Mammary epithelial cell (primary cell): ENCODE measurements at regions not wholly inside any gene's neighbourhood (a gene's known extent, or its start where the extent isn't known, plus 50 kb on each side); places are given as distances from the start of the nearest gene placed in this dataset.

Experiments used
- EZH2 ChIP-seq: IDR thresholded peaks from 2 replicates; pipeline ENCODE4 v1.6.1; 2012; ENCODE audit warnings: low read length, inconsistent platforms, borderline replicate concordance
- TF ChIP-seq, protein P1 (sequence below), 2 donors: IDR thresholded peaks in 1 of 2; conservative IDR thresholded peaks in 1 of 2; 2 replicates each; pipeline ENCODE4 v1.5.1; 2011 to 2012; ENCODE audit warnings: inconsistent platforms in 2 of 2, low read length in 2 of 2, mild to moderate bottlenecking in 2 of 2, control low read depth in 1 of 2, low read depth in 1 of 2; ENCODE audit not compliant: insufficient read depth in 1 of 2; ENCODE audit errors: extremely low read depth in 1 of 2

DNA sequence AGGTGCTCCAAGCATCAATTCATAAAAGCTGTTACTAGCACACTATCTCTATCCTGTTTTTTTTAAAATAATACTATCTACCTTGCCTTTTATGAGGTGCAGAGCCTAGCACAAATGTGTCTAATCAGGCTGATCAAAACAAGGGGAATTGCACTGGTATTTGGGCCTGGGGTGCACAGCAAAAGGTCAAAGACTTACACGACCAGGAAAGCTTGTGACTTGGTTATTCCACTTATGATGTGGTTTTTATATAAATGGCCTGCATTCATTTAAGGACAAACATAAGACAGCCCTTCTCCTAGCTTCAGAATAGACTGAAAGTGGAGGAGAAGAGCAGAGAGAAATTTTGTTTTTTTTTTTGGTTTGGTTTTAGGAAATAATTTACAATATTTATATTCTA, 98.4 kb upstream of the SGIP1 start:
- TF ChIP-seq, protein P1, sequence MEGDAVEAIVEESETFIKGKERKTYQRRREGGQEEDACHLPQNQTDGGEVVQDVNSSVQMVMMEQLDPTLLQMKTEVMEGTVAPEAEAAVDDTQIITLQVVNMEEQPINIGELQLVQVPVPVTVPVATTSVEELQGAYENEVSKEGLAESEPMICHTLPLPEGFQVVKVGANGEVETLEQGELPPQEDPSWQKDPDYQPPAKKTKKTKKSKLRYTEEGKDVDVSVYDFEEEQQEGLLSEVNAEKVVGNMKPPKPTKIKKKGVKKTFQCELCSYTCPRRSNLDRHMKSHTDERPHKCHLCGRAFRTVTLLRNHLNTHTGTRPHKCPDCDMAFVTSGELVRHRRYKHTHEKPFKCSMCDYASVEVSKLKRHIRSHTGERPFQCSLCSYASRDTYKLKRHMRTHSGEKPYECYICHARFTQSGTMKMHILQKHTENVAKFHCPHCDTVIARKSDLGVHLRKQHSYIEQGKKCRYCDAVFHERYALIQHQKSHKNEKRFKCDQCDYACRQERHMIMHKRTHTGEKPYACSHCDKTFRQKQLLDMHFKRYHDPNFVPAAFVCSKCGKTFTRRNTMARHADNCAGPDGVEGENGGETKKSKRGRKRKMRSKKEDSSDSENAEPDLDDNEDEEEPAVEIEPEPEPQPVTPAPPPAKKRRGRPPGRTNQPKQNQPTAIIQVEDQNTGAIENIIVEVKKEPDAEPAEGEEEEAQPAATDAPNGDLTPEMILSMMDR (conservative IDR thresholded peaks at IDR 0.05 in 1 of 2, IDR thresholded peaks at IDR 0.05 in 1 of 2; ENCODE audit: extremely low read depth in 1 of 2, insufficient read depth in 1 of 2, low read depth in 1 of 2, low read length in 2 of 2) = no peak
- TF ChIP-seq EZH2 = no peak
